ENCODE measurements at regions not wholly inside any gene's neighbourhood (a gene's known extent, or its start where the extent isn't known, plus 50 kb on each side); places are given as distances from the start of the nearest gene placed in this dataset.

DNA sequence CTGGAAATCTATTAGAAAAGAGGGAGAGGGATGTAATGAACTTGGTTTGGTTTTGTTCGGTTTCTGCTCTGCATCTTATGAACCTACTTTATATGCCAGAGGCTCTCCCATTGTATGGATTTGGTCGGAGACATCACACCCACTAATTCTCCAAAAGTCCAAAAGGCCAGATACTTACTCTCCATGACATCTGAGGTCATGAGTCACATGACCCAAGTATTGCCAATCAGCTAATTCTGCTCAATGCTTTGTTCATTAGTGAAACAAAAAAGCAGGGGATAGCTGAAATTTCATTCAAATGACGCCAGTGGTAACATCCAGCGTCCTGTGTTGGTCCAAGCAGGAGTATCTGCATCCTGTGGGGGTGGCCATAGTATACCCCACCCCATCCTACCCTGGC lies 173.6 kb downstream of the TRIM33 start:
- DNase-seq (ENCODE audit: extremely low spot score), result no peak
- POLR2A ChIA-PET, result no interaction called here
- TF ChIP-seq, protein P1, sequence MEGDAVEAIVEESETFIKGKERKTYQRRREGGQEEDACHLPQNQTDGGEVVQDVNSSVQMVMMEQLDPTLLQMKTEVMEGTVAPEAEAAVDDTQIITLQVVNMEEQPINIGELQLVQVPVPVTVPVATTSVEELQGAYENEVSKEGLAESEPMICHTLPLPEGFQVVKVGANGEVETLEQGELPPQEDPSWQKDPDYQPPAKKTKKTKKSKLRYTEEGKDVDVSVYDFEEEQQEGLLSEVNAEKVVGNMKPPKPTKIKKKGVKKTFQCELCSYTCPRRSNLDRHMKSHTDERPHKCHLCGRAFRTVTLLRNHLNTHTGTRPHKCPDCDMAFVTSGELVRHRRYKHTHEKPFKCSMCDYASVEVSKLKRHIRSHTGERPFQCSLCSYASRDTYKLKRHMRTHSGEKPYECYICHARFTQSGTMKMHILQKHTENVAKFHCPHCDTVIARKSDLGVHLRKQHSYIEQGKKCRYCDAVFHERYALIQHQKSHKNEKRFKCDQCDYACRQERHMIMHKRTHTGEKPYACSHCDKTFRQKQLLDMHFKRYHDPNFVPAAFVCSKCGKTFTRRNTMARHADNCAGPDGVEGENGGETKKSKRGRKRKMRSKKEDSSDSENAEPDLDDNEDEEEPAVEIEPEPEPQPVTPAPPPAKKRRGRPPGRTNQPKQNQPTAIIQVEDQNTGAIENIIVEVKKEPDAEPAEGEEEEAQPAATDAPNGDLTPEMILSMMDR (IDR thresholded peaks at IDR 0.05; ENCODE audit: control extremely low read depth, extremely low read depth, low read depth, missing control alignments), result no peak
- CTCF ChIA-PET, result interaction anchor here (1.1 to 1.9 kb wide), 3 partner anchors 8 to 10 kb away, joined by 3 to 11 read pairs (median 3); no protein-coding TSS in a partner anchor

DNA sequence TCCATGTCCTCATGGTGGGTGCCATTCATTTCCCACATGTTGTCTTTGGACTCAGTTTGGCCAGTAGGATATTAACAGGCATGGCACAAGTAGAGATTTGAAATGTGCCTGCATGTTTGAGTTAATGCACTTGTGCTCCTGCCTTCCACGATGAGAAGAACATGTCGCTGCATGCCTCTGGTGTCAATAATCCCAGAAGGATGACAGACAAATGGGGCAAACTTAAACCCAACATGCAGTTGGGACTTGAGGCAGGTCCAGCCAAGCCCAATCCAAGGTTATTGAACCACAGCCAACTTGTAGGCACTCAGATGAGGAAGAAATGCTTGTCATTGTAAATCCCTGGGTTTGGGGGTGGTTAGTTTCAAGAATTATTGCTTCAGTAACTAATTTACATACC lies 174.6 kb downstream of the TRIM33 start:
- TF ChIP-seq, protein P1 (IDR thresholded peaks at IDR 0.05; ENCODE audit: control extremely low read depth, extremely low read depth, low read depth, missing control alignments), result no peak
- POLR2A ChIA-PET, result no interaction called here
- CTCF ChIA-PET, result no interaction called here
- DNase-seq (ENCODE audit: extremely low spot score), result no peak

DNA sequence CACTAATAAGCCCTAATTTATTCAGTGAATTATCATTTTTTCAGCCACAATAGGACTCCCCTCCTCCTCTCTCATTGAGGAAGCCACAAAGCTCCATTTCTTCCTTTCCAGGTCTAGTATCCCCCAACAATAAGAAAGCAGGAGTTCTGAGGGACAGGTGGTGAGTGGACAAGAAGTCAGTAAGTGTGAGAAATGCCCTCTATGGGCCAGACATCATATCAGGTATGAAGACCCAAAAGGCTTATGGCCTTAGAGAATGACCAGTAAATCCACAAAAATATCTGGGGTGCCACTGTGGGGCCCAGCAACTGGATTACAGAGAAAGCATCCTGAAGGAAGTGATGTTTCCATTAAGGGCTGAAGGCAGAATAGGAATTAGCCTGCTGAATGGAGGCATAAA lies 175.7 kb downstream of the TRIM33 start:
- TF ChIP-seq, protein P1 (IDR thresholded peaks at IDR 0.05; ENCODE audit: control extremely low read depth, extremely low read depth, low read depth, missing control alignments), result no peak
- ChIA-PET POLR2A (no interaction called here), CTCF (interaction anchor here (1.1 to 4.2 kb wide), 3 partner anchors 10 to 52 kb away, joined by 3 to 36 read pairs (median 6); no protein-coding TSS in a partner anchor)
- DNase-seq (ENCODE audit: extremely low spot score), result no peak

DNA sequence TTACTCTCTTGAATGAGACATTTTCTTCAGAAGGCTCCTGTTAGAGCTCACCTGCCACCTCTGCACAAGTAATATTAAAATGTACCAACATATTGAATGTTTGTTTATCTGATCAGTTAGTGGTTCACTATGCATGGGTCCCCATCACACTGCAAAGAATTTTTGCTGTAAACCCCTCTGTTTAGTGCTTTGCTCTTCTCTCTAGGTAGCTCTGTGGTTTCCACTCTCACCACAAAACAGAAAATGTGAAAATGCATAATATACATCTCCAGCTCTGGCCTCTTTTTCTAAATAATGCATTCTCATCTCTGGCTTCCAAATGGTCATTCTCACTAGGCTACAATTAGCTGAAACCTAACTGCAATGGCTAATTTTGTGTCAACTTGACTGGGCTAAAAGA lies 176.7 kb downstream of the TRIM33 start:
- ChIA-PET POLR2A (interaction anchor here (0.6 kb wide), 1 partner anchor 388 kb away, joined by 3 read pairs; no protein-coding TSS in a partner anchor), CTCF (interaction anchor here (1.1 to 4.2 kb wide), 3 partner anchors 11 to 51 kb away, joined by 3 to 36 read pairs (median 6); no protein-coding TSS in a partner anchor)
- TF ChIP-seq, protein P1 (IDR thresholded peaks at IDR 0.05; ENCODE audit: control extremely low read depth, extremely low read depth, low read depth, missing control alignments), result no peak
- no peak for DNase-seq (ENCODE audit: extremely low spot score)

DNA sequence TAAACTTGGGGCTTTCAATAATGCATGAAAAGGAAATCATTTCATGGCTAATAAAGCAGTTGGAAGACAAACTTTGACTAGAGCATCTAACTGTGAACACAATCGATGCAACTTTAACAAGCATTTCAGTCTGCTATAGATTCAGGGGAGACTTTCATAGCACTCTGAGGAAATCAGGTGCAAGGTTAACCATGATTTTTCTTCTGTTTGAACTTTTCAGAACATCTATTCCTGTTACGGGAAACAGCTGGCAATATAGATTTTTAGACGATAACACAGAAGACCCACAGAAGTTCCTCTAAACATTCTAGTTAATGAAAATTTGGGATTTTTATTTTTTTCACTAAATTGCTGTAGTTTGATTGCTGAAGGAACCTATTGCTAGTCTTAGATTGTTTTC lies 177.3 kb downstream of the TRIM33 start:
- TF ChIP-seq, protein P1 (IDR thresholded peaks at IDR 0.05; ENCODE audit: control extremely low read depth, extremely low read depth, low read depth, missing control alignments), result no peak
- POLR2A ChIA-PET, result interaction anchor here (0.6 kb wide), 1 partner anchor 388 kb away, joined by 3 read pairs; no protein-coding TSS in a partner anchor
- CTCF ChIA-PET, result interaction anchor here (2.6 to 4.2 kb wide), 2 partner anchors 12 to 14 kb away, joined by 6 to 36 read pairs; no protein-coding TSS in a partner anchor
- no peak for DNase-seq (ENCODE audit: extremely low spot score)

DNA sequence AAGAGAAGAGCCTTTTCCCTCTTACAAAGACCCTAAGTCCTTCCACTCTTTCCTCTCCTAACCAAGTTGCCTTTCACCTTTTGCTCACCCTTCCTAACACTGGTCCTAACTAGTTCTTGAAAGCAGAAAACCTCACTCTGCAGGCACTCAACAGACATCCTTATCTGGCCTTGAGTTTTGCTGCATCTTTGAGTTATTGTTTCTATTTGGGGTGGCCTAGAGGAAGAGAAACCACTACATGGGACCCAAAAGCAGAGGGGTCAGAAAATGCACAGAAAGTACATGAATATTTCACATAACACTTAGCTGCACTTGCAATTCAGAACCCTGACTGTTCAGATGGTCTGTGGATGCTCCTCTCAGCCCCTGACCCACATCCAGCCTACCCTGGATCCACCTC lies 178.3 kb upstream of the SYT6 start:
- POLR2A ChIA-PET, result interaction anchor here (0.6 kb wide), 1 partner anchor 107 kb away, joined by 5 read pairs; no protein-coding TSS in a partner anchor
- no peak for DNase-seq (ENCODE audit: extremely low spot score)
- CTCF ChIA-PET, result interaction anchor here (4.2 kb wide), 1 partner anchor 13 kb away, joined by 36 read pairs; no protein-coding TSS in a partner anchor
- TF ChIP-seq, protein P1 (IDR thresholded peaks at IDR 0.05; ENCODE audit: control extremely low read depth, extremely low read depth, low read depth, missing control alignments), result no peak

All from GM10248 (cell line).